Prostate gland (tissue), 2 donors: ENCODE measurements at regions not wholly inside any gene's neighbourhood (a gene's known extent, or its start where the extent isn't known, plus 50 kb on each side); places are given as distances from the start of the nearest gene placed in this dataset.

Experiments
- POLR2A ChIP-seq: fragments of 450-650 bp; IDR thresholded peaks from one replicate; pipeline ENCODE4 v1.6.1; 2016; ENCODE audit warnings: antibody characterized with exemption, mild to moderate bottlenecking
- POLR2AphosphoS5 ChIP-seq: sonication (generic); formaldehyde crosslinking; IDR thresholded peaks from one replicate; pipeline ENCODE4 v1.6.1; 2017; ENCODE audit warnings: antibody characterized with exemption
- TF ChIP-seq, protein P1 (sequence below), 4 experiments: fragments of 200-600 bp in 2 of 4; fragments of 450-650 bp in 2 of 4; sonication (generic) in 2 of 4; IDR thresholded peaks; 1 replicate in 3 of 4; 2 replicates in 1 of 4; pipeline ENCODE4 v1.5.1; 2016 to 2019; ENCODE audit warnings: antibody characterized with exemption in 4 of 4, mild to moderate bottlenecking in 2 of 4, moderate library complexity in 2 of 4

DNA sequence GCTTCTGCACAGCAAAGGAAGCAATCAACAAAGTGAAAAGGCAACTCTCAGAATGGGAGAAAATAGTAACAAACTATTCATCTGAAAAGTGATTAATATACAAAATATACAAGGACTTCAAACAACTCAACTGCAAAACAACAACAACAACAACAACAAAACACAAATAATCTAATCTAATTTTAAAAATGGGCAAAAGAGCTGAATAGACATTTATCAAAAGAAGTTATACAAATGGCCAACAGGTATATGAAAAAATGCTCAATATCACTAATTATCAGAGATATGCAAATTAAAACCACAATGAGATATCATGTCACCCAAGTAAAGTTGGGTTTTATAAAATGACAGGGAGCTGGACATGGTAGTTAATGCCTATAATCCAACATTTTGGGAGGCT lies 602.8 kb upstream of the DIAPH2 start:
- TF ChIP-seq, protein P1, sequence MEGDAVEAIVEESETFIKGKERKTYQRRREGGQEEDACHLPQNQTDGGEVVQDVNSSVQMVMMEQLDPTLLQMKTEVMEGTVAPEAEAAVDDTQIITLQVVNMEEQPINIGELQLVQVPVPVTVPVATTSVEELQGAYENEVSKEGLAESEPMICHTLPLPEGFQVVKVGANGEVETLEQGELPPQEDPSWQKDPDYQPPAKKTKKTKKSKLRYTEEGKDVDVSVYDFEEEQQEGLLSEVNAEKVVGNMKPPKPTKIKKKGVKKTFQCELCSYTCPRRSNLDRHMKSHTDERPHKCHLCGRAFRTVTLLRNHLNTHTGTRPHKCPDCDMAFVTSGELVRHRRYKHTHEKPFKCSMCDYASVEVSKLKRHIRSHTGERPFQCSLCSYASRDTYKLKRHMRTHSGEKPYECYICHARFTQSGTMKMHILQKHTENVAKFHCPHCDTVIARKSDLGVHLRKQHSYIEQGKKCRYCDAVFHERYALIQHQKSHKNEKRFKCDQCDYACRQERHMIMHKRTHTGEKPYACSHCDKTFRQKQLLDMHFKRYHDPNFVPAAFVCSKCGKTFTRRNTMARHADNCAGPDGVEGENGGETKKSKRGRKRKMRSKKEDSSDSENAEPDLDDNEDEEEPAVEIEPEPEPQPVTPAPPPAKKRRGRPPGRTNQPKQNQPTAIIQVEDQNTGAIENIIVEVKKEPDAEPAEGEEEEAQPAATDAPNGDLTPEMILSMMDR (IDR thresholded peaks at IDR 0.05), result no peak
- no peak for TF ChIP-seq POLR2A
- TF ChIP-seq POLR2AphosphoS5, result no peak
